ENCODE measurements at regions not wholly inside any gene's neighbourhood (a gene's known extent, or its start where the extent isn't known, plus 50 kb on each side); places are given as distances from the start of the nearest gene placed in this dataset.

DNA sequence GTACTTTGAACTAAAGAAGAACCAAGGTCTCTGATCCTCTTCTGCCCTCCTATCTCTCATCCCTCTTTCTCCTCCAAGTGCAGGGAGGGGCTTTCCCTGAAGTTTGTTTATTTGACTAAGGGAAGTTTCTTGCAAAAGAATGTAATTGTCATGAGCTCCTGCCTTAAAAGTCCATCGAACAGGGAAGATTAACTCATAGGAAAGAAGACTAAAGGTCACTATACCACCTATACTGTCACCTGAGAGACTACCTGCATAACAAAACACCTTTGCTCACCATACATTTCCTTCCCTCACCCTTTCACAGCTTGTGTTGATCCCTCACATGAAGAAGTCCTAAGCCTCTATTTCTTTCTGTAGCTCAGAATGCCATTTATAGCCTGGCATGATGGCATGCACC is 59.4 kb upstream of the C4orf54 start:
- FAIRE-seq, result no peak
- Histone ChIP-seq H3K4me3 (ENCODE audit: control insufficient read depth in 2 of 3, extremely low read depth in 1 of 3, insufficient read depth in 2 of 3, low read depth in 1 of 3, low read length in 3 of 3) (no peak overlapping the region), H3K9me1 (ENCODE audit: control insufficient read depth, extremely low read depth, insufficient read depth, low read length) (no peaks in the 10 kb centered on the region), H3K4me2 (ENCODE audit: control insufficient read depth, extremely low read depth, insufficient read depth, low read depth, low read length) (no peak overlapping the region), H3K4me1 (ENCODE audit: control insufficient read depth, extremely low read depth, insufficient read depth, low read length) (peaks cover 16% of the 10 kb centered on the region), H3K79me2 (ENCODE audit: control insufficient read depth, insufficient read depth, low read length) (no peaks in the 10 kb centered on the region), H3K9me3 (ENCODE audit: control insufficient read depth, low read depth, low read length) (no peaks in the 10 kb centered on the region), H3K36me3 (ENCODE audit: control insufficient read depth in 2 of 2, extremely low read depth in 1 of 2, insufficient read depth in 2 of 2, low read length in 2 of 2) (no peaks in the 10 kb centered on the region), H4K20me1 (ENCODE audit: control insufficient read depth, extremely low read depth, insufficient read depth, low read length) (no peaks in the 10 kb centered on the region), H2AFZ (ENCODE audit: control insufficient read depth, low read length) (no peak overlapping the region), H3K9ac (ENCODE audit: control insufficient read depth, extremely low read depth, insufficient read depth, low read length) (no peak overlapping the region), H3K27ac (ENCODE audit: control insufficient read depth, insufficient read depth, low read length) (no peak overlapping the region), H3K27me3 (ENCODE audit: control insufficient read depth, extremely low read depth, insufficient read depth, low read length) (no peaks in the 10 kb centered on the region)
- no peak for TF ChIP-seq EZH2 (IDR thresholded peaks at IDR 0.05; ENCODE audit: low read length)
- TF ChIP-seq, protein P1, sequence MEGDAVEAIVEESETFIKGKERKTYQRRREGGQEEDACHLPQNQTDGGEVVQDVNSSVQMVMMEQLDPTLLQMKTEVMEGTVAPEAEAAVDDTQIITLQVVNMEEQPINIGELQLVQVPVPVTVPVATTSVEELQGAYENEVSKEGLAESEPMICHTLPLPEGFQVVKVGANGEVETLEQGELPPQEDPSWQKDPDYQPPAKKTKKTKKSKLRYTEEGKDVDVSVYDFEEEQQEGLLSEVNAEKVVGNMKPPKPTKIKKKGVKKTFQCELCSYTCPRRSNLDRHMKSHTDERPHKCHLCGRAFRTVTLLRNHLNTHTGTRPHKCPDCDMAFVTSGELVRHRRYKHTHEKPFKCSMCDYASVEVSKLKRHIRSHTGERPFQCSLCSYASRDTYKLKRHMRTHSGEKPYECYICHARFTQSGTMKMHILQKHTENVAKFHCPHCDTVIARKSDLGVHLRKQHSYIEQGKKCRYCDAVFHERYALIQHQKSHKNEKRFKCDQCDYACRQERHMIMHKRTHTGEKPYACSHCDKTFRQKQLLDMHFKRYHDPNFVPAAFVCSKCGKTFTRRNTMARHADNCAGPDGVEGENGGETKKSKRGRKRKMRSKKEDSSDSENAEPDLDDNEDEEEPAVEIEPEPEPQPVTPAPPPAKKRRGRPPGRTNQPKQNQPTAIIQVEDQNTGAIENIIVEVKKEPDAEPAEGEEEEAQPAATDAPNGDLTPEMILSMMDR (optimal IDR thresholded peaks at IDR 0.05 in 1 of 3, IDR thresholded peaks at IDR 0.05 in 1 of 3, conservative IDR thresholded peaks at IDR 0.05 in 1 of 3; ENCODE audit: extremely low read depth in 1 of 3, insufficient read depth in 2 of 3, low read length in 3 of 3), result no peak
- DNase-seq (ENCODE audit: low read depth, low spot score), result no peak
- dilution Hi-C loops (cut with MboI; ENCODE audit: extremely low pct_ligation_motif_present, low sequenced_read_pairs), result no loop called here

DNA sequence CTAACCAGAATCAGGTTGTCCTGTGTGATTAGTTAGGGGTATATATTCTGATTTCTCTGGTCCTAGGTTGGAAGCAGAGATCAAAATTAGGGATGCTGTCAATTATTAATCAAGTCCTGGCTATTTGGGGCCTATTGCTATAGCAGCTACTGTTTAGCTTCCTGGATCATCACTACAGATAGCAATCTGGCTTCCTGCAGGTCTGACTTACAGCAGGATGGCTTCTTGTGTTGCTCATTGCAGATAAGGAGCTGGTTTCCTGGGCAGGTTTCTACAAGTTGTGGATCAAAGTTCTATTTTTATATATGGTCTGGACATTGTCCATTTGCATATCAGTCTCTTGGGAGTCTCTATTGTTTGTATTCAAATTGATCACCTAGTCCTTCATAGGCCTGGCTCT is 57.7 kb upstream of the C4orf54 start:
- H3K9ac ChIP-seq (ENCODE audit: control insufficient read depth, extremely low read depth, insufficient read depth, low read length), result no peak overlapping the region
- no peak overlapping the region for H2AFZ ChIP-seq (ENCODE audit: control insufficient read depth, low read length)
- H3K79me2 ChIP-seq (ENCODE audit: control insufficient read depth, insufficient read depth, low read length), result no peaks in the 10 kb centered on the region
- no peak overlapping the region for H3K4me3 ChIP-seq (ENCODE audit: control insufficient read depth in 2 of 3, extremely low read depth in 1 of 3, insufficient read depth in 2 of 3, low read depth in 1 of 3, low read length in 3 of 3)
- no peak for TF ChIP-seq EZH2 (IDR thresholded peaks at IDR 0.05; ENCODE audit: low read length)
- TF ChIP-seq, protein P1 (optimal IDR thresholded peaks at IDR 0.05 in 1 of 3, IDR thresholded peaks at IDR 0.05 in 1 of 3, conservative IDR thresholded peaks at IDR 0.05 in 1 of 3; ENCODE audit: extremely low read depth in 1 of 3, insufficient read depth in 2 of 3, low read length in 3 of 3), result no peak
- no peaks in the 10 kb centered on the region for H3K9me3 ChIP-seq (ENCODE audit: control insufficient read depth, low read depth, low read length)
- no peaks in the 10 kb centered on the region for H4K20me1 ChIP-seq (ENCODE audit: control insufficient read depth, extremely low read depth, insufficient read depth, low read length)
- H3K4me1 ChIP-seq (ENCODE audit: control insufficient read depth, extremely low read depth, insufficient read depth, low read length), result peaks cover 29% of the 10 kb centered on the region
- H3K36me3 ChIP-seq (ENCODE audit: control insufficient read depth in 2 of 2, extremely low read depth in 1 of 2, insufficient read depth in 2 of 2, low read length in 2 of 2), result no peaks in the 10 kb centered on the region
- H3K27me3 ChIP-seq (ENCODE audit: control insufficient read depth, extremely low read depth, insufficient read depth, low read length), result no peaks in the 10 kb centered on the region
- dilution Hi-C loops (cut with MboI; ENCODE audit: extremely low pct_ligation_motif_present, low sequenced_read_pairs), result no loop called here
- H3K4me2 ChIP-seq (ENCODE audit: control insufficient read depth, extremely low read depth, insufficient read depth, low read depth, low read length), result no peak overlapping the region
- DNase-seq (ENCODE audit: low read depth, low spot score), result no peak
- peak; percentile 79 for FAIRE-seq
- H3K9me1 ChIP-seq (ENCODE audit: control insufficient read depth, extremely low read depth, insufficient read depth, low read length), result no peaks in the 10 kb centered on the region
- H3K27ac ChIP-seq (ENCODE audit: control insufficient read depth, insufficient read depth, low read length), result no peak overlapping the region
